ENCODE measurements at regions not wholly inside any gene's neighbourhood (a gene's known extent, or its start where the extent isn't known, plus 50 kb on each side); places are given as distances from the start of the nearest gene placed in this dataset.
"Not testable (repeated sequence)": the region's sequence is repeated elsewhere in the genome, so short reads cannot be mapped to it uniquely, and the experiment has no call there.

DNA sequence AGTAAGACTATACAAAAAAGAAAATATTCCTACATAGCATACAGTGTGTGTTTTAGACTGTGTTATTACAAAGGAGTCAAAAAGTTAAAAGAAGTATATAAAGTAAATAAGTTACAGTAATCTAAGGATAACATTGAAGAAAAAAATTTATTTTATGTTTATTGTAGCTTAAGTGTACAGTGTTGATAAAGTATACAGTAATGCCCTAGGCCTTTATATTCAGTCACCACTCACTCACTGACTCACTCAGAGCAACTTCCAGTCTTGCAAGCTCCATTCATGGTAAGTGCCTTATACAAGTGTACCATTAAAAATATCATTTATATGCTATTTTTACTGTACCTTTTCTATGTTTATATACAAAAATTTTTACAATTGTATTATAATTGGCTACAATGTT lies 220.1 kb downstream of the BCHE start:
- Histone ChIP-seq H3K36me3 (no peaks in the 10 kb centered on the region), H3K27ac (no peak overlapping the region), H3K4me1 (no peaks in the 10 kb centered on the region), H3K4me3 (no peak overlapping the region), H3K27me3 (no peaks in the 10 kb centered on the region), H3K9me3 (no peaks in the 10 kb centered on the region)
- TF ChIP-seq POLR2A (IDR thresholded peaks at IDR 0.05) = no peak
- TF ChIP-seq, protein P1, sequence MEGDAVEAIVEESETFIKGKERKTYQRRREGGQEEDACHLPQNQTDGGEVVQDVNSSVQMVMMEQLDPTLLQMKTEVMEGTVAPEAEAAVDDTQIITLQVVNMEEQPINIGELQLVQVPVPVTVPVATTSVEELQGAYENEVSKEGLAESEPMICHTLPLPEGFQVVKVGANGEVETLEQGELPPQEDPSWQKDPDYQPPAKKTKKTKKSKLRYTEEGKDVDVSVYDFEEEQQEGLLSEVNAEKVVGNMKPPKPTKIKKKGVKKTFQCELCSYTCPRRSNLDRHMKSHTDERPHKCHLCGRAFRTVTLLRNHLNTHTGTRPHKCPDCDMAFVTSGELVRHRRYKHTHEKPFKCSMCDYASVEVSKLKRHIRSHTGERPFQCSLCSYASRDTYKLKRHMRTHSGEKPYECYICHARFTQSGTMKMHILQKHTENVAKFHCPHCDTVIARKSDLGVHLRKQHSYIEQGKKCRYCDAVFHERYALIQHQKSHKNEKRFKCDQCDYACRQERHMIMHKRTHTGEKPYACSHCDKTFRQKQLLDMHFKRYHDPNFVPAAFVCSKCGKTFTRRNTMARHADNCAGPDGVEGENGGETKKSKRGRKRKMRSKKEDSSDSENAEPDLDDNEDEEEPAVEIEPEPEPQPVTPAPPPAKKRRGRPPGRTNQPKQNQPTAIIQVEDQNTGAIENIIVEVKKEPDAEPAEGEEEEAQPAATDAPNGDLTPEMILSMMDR (IDR thresholded peaks at IDR 0.05) = no peak
- intact Hi-C loops (cut with DNase I) = no loop called here
- no peak for ATAC-seq
- no peak for DNase-seq

DNA sequence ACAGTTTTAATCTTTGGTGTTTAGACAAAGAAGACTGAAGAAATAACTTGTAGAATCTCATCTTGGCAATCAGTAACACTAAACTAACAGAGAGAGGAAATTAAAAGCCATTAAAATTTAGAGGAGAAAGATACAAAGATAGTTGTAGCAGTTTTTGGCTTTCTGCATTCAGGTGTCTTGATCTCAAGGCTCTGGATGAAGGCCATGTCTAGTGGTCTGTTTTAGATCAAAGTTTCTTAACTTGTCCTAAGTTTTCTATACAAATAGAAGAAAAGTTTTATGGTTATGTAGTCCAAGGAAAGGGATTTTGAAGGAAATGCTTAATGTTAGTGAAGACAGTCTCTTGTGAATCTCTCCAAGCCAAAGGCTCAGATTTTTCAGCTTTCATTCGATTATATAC lies 222.9 kb downstream of the BCHE start:
- Histone ChIP-seq H3K9me3 (no peaks in the 10 kb centered on the region), H3K4me3 (no peak overlapping the region), H3K27me3 (no peaks in the 10 kb centered on the region), H3K27ac (no peak overlapping the region), H3K4me1 (no peaks in the 10 kb centered on the region), H3K36me3 (no peaks in the 10 kb centered on the region)
- intact Hi-C loops (cut with DNase I) = no loop called here
- TF ChIP-seq, protein P1 (IDR thresholded peaks at IDR 0.05) = no peak
- TF ChIP-seq POLR2A (IDR thresholded peaks at IDR 0.05) = no peak
- ATAC-seq (no peak), DNase-seq (no peak)
- WGBS (ENCODE audit: insufficient coverage, low coverage, low lambda C conversion rate, missing lambda C conversion rate) = 82% methylated on average over 1 of the region's 1 CpG

DNA sequence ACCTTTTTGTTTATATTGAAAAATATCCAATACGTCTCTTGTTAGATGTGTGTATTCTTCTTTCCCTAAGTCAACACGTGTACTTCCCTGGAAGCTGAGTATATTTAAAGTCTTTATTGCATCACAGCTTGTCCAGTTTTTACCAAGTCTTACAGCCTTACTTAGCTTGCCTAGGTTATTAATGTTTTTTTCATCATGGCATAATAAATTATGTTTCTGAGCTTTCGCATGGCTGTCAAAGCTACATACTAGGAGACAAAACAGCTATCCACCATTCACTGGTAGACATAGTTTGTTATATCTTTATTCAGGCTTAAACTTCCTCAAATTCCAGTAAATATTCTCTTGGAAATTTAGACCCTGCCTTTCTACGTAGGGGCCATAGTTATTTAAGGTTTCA lies 224.2 kb downstream of the BCHE start:
- 36% methylated on average over 4 of the region's 4 CpGs for WGBS (ENCODE audit: insufficient coverage, low coverage, low lambda C conversion rate, missing lambda C conversion rate)
- H3K27ac ChIP-seq = no peak overlapping the region
- DNase-seq (no peak), ATAC-seq (peak in 1 of 4 donors; percentile 45)
- no peaks in the 10 kb centered on the region for H3K4me1 ChIP-seq
- TF ChIP-seq POLR2A (IDR thresholded peaks at IDR 0.05) = no peak
- TF ChIP-seq, protein P1 (IDR thresholded peaks at IDR 0.05) = no peak
- intact Hi-C loops (cut with DNase I) = no loop called here
- no peaks in the 10 kb centered on the region for H3K27me3 ChIP-seq
- H3K9me3 ChIP-seq = no peaks in the 10 kb centered on the region
- H3K36me3 ChIP-seq = no peaks in the 10 kb centered on the region
- H3K4me3 ChIP-seq = no peak overlapping the region

DNA sequence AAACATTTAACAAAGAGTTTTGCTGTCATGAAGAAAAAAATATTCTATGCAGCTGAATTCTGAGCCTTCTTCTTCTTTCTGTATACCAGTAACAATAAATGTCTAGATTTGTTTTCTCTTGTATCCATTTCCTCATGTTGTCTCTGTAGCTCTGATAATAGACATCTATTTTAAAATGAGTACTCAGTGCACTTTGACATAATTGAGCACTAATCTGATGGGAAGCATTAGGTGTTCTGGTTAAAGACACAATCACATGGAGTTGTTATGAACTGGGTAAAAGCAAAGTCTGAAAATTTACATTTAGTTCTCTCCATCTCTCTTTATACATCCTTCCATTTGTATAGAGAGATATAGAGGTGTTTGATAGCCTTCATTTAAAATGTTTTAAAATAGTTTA lies 230.0 kb downstream of the BCHE start:
- DNase-seq (no peak), ATAC-seq (no peak)
- no peak overlapping the region for H3K4me3 ChIP-seq

DNA sequence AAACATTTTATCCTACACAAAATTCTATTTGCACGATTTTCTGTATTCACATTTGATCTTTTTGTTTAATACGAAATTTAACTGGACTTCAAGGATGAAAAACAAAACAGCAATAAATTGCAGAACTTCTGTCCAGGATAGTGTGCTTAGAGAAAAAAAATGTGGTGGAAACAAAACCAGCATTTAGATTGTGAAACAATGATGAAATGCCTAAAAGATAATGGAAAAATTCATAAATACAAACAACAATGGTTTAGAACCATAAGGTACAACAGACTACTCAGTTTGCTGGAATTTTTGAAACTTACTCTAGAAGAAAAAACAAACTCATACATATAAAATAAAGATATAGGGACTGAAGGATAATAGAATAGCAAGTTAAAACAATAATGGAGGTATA lies 234.0 kb downstream of the BCHE start:
- DNase-seq = no peak

More for the DNA sequence above, 230.0 kb downstream of the BCHE start:
- Histone ChIP-seq H3K27me3 (no peaks in the 10 kb centered on the region), H3K36me3 (no peaks in the 10 kb centered on the region), H3K4me1 (no peaks in the 10 kb centered on the region), H3K9me3 (no peaks in the 10 kb centered on the region), H3K27ac (no peak overlapping the region)
- intact Hi-C loops (cut with DNase I) = no loop called here
- TF ChIP-seq, protein P1 (IDR thresholded peaks at IDR 0.05) = no peak
- TF ChIP-seq POLR2A (IDR thresholded peaks at IDR 0.05) = no peak

DNA sequence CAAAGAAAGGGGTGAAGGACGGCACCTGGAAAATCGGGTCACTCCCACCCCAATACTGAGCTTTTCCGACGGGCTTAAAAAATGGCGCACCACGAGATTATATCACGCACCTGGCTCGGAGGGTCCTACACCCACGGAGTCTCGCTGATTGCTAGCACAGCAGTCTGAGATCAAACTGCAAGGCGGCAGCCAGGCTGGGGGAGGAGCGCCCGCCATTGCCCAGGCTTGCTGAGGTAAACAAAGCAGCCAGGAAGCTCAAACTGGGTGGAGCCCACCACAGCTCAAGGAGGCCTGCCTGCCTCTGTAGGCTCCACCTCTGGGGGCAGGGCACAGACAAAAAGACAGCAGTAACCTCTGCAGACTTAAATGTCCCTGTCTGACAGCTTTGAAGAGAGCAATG lies 264.7 kb downstream of the BCHE start:
- intact Hi-C loops (cut with DNase I) = not testable (repeated sequence)

More for the DNA sequence above, 234.0 kb downstream of the BCHE start:
- TF ChIP-seq POLR2A (IDR thresholded peaks at IDR 0.05) = no peak
- TF ChIP-seq, protein P1 (IDR thresholded peaks at IDR 0.05) = no peak
- Histone ChIP-seq H3K27me3 (no peaks in the 10 kb centered on the region), H3K9me3 (no peaks in the 10 kb centered on the region), H3K4me1 (no peaks in the 10 kb centered on the region), H3K4me3 (no peak overlapping the region), H3K36me3 (no peaks in the 10 kb centered on the region), H3K27ac (no peak overlapping the region)
- intact Hi-C loops (cut with DNase I) = no loop called here
- 72% methylated on average over 2 of the region's 2 CpGs for WGBS (ENCODE audit: insufficient coverage, low coverage, low lambda C conversion rate, missing lambda C conversion rate)
- ATAC-seq = no peak

More for the DNA sequence above, 264.7 kb downstream of the BCHE start:
- H3K4me3 ChIP-seq, H3K36me3 ChIP-seq, H3K4me1 ChIP-seq, ATAC-seq, H3K9me3 ChIP-seq, H3K27me3 ChIP-seq, H3K27ac ChIP-seq, DNase-seq: not testable (repeated sequence)
- WGBS (ENCODE audit: insufficient coverage, low coverage, low lambda C conversion rate, missing lambda C conversion rate) = 85% methylated on average over 9 of the region's 13 CpGs

All from right lobe of liver (tissue), 6 donors.